NCI-H2227 (cell line): ENCODE measurements at regions not wholly inside any gene's neighbourhood (a gene's known extent, or its start where the extent isn't known, plus 50 kb on each side); places are given as distances from the start of the nearest gene placed in this dataset.
"Not testable (repeated sequence)": the region's sequence is repeated elsewhere in the genome, so short reads cannot be mapped to it uniquely, and the experiment has no call there.

Experiments
- DNase-seq: peaks from one replicate; lab custom pipeline; 2025; ENCODE audit not compliant: unreplicated experiment; lab: John Stamatoyannopoulos, UW

DNA sequence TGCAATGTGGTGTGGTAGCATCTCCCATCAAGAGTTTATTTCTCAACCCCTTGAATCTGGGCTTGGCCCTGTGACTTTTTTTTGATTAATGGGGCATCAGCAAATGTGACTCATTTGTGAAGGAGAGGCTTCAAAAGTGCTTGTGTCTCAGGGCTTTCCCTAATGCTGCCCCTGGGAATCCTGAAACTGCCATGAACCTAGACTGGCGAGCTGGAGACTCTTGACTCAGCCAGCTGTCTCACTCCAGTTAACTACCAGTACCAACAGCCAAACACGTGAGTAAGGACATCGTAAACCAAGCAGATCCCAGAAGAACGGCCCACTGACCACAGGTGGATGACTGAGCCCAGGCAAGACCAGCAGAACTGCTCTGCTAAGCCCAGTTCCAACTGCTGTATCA lies 72.8 kb upstream of the ADTRP start:
- no peak for DNase-seq

- DNase-seq: peak; percentile 10
Observed at GRCh38 chr6:11848852-11849731, 70.5 kb upstream of the ADTRP start.

GRCh38 chr6:11848346-11848651 lies 69.7 kb upstream of the ADTRP start:
- DNase-seq: no peak

DNA sequence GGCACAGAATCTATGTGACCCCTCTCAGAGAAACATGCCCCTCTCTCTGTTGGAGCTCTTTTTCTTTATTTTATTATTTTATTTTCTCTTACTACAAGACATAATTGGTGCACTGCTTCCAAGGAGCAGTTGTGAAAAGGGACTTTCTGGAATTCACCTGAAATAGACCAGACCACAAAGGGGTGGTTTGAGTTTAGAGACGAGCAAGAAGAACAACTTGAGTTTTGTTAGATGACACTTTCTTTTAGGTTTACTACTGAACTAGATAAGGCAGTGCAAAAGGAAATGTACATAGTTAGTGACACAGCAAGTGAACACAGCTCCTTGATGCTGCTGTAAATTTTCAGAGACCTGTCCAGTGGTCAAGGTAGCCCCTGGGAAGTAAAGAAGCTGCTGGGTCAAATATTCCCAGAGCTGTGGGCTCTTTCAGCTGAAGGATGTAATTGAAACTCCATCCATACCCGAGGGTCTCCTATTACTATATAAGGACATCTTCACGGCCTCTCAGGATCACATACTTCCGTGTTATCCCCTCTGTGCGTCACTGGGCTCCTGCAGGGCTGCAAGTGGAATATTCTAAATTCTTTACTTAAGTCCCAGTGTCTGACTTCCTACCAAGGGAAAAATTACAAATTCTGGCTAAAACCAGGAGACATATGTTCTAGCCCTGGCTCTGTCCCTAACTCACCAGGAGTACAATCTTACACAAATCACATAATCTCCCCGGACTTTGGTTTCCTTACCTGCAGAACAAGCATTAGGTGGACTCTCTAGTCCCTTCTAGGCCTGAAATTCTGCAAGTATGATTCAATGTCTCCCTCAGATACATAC lies 69.1 kb upstream of the ADTRP start:
- DNase-seq: no peak

DNA sequence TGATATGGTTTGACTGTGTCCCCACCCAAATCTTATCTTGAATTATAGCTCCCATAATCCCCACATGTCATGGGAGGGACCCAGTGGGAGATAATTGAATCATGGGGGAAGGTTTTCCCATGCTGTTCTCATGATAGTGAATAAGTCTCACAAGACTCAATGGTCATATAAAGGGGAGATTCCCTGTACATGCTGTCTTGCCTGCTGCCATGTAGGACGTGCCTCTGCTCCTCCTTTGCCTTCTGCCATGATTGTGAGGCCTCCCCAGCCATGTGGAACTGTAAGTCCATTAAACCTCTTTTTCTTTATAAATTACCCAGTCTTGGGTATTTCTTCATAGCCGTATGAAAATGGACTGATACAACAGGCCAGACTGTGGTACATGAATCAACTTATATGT lies 68.5 kb upstream of the ADTRP start:
- DNase-seq: not testable (repeated sequence)

- no peak for DNase-seq
Observed at GRCh38 chr6:11845664-11846577, 67.3 kb upstream of the ADTRP start.

GRCh38 chr6:11842795-11843194 lies 64.2 kb upstream of the ADTRP start:
- DNase-seq: not testable (repeated sequence)

DNA sequence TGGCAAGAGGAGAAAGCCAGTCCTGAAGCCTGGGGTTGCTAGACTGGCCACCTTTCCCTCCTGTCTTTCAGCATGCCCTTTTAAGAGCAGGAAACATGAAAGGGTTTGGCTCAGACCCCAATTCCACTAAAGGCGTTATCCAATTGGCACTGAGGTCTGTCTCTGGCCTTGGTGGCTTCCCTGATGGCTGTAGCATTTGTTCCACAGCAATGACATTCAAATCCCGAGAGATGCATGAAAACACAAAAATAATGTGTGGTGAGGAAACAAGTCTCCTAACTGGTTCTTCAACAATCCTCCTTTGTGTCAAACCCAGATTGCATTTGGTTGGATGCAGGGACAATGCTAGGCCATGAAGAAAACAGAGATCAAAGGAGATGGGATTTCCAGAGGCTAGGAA lies 56.5 kb upstream of the ADTRP start:
- DNase-seq: no peak

- DNase-seq: no peak
Observed at GRCh38 chr6:11833626-11834592, 55.3 kb upstream of the ADTRP start.

- DNase-seq: no peak
Observed at GRCh38 chr6:11831653-11832052, 53.0 kb upstream of the ADTRP start.

DNA sequence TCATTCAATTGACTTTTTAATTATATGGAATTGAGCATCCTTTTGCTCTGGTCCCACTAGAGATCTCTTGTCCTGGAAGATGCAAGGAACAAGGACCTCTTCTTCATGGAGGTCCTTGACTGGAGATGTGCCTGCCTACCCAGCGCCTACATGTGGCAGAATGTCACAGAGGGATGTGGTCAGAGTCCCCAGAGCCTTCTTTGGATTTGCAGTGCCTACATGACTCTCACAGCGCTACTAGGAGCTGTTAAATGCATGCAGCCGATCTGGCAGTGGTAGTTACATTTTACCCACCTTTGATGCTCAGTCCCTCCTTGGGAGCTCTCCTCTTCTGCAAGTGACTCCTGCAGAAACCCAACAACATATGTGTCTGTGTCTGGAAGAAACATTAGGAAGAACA lies 51.9 kb upstream of the ADTRP start:
- no peak for DNase-seq

DNA sequence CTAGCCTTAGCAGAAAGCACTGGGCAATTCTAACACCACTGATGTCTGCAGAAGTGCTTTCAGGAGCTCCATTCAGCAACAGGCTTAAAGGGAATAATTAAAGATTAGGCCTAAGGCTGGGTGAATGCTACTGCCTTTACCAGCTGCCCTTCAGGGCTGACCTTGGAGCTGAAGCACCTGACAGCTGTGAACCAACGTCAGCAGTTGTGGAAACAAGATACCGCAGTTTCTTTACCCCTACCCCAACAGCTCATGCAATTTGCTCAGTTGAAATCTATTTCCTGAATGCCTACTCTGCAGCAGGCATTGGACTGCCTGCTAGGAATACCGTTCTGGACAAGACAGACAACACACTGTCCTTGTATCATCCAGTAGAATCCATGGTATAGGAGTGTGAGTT lies 51.5 kb upstream of the ADTRP start:
- peak; percentile 70 for DNase-seq

DNA sequence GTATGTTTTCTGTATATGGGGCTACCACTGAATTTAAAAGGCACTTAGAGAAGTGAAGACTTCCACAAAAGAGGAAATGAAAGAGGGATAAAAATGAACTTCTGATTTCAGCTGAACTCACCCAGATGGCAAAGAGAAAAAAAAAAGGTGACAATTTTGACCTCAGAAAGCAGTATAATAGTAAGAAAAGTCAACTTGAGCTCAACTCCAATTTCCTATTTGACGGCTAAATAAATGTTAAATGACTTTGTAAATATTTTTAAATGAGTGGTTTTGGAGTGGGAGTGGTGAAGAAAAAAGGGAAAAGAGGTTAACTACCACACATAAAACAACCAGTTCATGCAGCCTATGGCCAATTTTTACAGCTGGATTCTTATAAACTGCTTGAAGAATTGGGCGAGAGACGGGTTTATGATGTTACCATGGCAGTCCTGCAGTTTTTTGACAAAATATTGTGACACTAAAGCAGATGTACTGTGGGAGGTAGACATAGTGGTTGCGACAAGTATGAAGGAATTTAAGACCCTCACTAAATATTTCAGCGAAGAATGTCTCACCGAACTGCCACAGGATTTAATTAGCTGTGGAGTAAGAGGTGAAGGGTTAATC lies 49.8 kb upstream of the ADTRP start:
- no peak for DNase-seq
